Loucy (cell line): ENCODE measurements at regions not wholly inside any gene's neighbourhood (a gene's known extent, or its start where the extent isn't known, plus 50 kb on each side); places are given as distances from the start of the nearest gene placed in this dataset.

Experiments used
- H2AFZ ChIP-seq: fragments of 200-600 bp; sonication (generic); 2 replicates; pipeline ENCODE4 v1.6.0; 2016; ENCODE audit warnings: antibody characterized with exemption, mild to moderate bottlenecking, low read length, moderate library complexity
- H3F3A ChIP-seq: fragments of 200-600 bp; 2 replicates; pipeline ENCODE4 v1.6.0; 2016; ENCODE audit warnings: antibody characterized with exemption, low read depth, mild to moderate bottlenecking
- H3K27me3 ChIP-seq: fragments of 200-600 bp; sonication (generic); 2 replicates; pipeline ENCODE4 v1.6.1; 2014; ENCODE audit warnings: low read length, mild to moderate bottlenecking; ENCODE audit not compliant: insufficient read depth, poor library complexity, severe bottlenecking
- H3K36me3 ChIP-seq: fragments of 200-600 bp; sonication (generic); 2 replicates; pipeline ENCODE4 v1.6.1; 2016; ENCODE audit warnings: low read length; ENCODE audit not compliant: insufficient read depth
- H3K4me1 ChIP-seq: fragments of 200-600 bp; sonication (generic); 2 replicates; pipeline ENCODE4 v1.5.1; 2014; ENCODE audit warnings: low read length, mild to moderate bottlenecking; ENCODE audit not compliant: insufficient read depth, poor library complexity, severe bottlenecking
- H3K4me2 ChIP-seq: fragments of 200-600 bp; sonication (generic); 2 replicates; pipeline ENCODE4 v1.6.0; 2014; ENCODE audit warnings: antibody characterized with exemption, low read length, low read depth, mild to moderate bottlenecking; ENCODE audit not compliant: poor library complexity, severe bottlenecking
- H3K4me3 ChIP-seq: fragments of 200-600 bp; sonication (generic); 2 replicates; pipeline ENCODE4 v1.5.1; 2014; ENCODE audit warnings: low read length, mild to moderate bottlenecking, mixed read lengths; ENCODE audit not compliant: poor library complexity, severe bottlenecking
- H3K79me2 ChIP-seq: fragments of 200-600 bp; sonication (generic); 2 replicates; pipeline ENCODE4 v1.6.1; 2014; ENCODE audit warnings: low read length; ENCODE audit not compliant: insufficient read depth
- H3K9ac ChIP-seq: fragments of 200-600 bp; sonication (generic); 2 replicates; pipeline ENCODE4 v1.6.0; 2014; ENCODE audit warnings: mild to moderate bottlenecking, low read depth, low read length, moderate library complexity; ENCODE audit not compliant: poor library complexity, severe bottlenecking
- H3K9me2 ChIP-seq: fragments of 200-600 bp; sonication (generic); replicated peaks from 2 replicates; pipeline ENCODE4 v1.6.1; 2016; ENCODE audit warnings: low read depth, low read length, mixed read lengths
- H3K9me3 ChIP-seq: fragments of 200-600 bp; sonication (generic); 2 replicates; pipeline ENCODE4 v1.6.1; 2014; ENCODE audit warnings: mild to moderate bottlenecking, antibody characterized with exemption, low read length, low read depth; ENCODE audit not compliant: insufficient read depth
- H4K20me1 ChIP-seq: fragments of 200-600 bp; sonication (generic); 2 replicates; pipeline ENCODE4 v1.6.0; 2014; ENCODE audit warnings: antibody characterized with exemption, low read length, mild to moderate bottlenecking; ENCODE audit not compliant: insufficient read depth, poor library complexity, severe bottlenecking
- CTCF ChIP-seq: fragments of 200-600 bp; sonication (generic); conservative IDR thresholded peaks from 2 replicates; pipeline ENCODE4 v1.5.1; 2014; ENCODE audit warnings: mild to moderate bottlenecking, antibody characterized with exemption, low read length
- EZH2phosphoT487 ChIP-seq: fragments of 200-600 bp; IDR thresholded peaks from 2 replicates; pipeline ENCODE4 v1.6.1; 2018; ENCODE audit warnings: antibody characterized with exemption, mild to moderate bottlenecking, moderate library complexity, borderline replicate concordance

GRCh38 chr4:63379750-63380522 lies 1029.3 kb downstream of the TECRL start:
- Histone ChIP-seq H3K27me3 (no peaks in the 10 kb centered on the region), H3K9me3 (no peaks in the 10 kb centered on the region), H3K4me3 (no peak overlapping the region), H3F3A (no peaks in the 10 kb centered on the region), H3K36me3 (no peaks in the 10 kb centered on the region), H3K4me2 (no peak overlapping the region), H4K20me1 (no peaks in the 10 kb centered on the region), H3K9me2 (no peaks in the 10 kb centered on the region), H3K4me1 (no peaks in the 10 kb centered on the region), H3K79me2 (no peaks in the 10 kb centered on the region), H3K9ac (no peak overlapping the region), H2AFZ (no peak overlapping the region)
- TF ChIP-seq CTCF (no peak), EZH2phosphoT487 (no peak)

GRCh38 chr4:63371001-63371400 lies 1038.2 kb downstream of the TECRL start:
- Histone ChIP-seq H3K27me3 (no peaks in the 10 kb centered on the region), H3K9me3 (no peaks in the 10 kb centered on the region), H4K20me1 (no peaks in the 10 kb centered on the region), H3K4me2 (no peak overlapping the region), H3K9me2 (no peaks in the 10 kb centered on the region), H3K4me1 (no peaks in the 10 kb centered on the region), H3F3A (no peaks in the 10 kb centered on the region), H3K9ac (no peak overlapping the region), H3K36me3 (no peaks in the 10 kb centered on the region), H3K4me3 (no peak overlapping the region), H2AFZ (no peak overlapping the region), H3K79me2 (no peaks in the 10 kb centered on the region)
- no peak for TF ChIP-seq EZH2phosphoT487
- TF ChIP-seq CTCF: no peak

- Histone ChIP-seq H3K9me3 (no peaks in the 10 kb centered on the region), H3K27me3 (no peaks in the 10 kb centered on the region), H3K36me3 (no peaks in the 10 kb centered on the region), H3K9me2 (no peaks in the 10 kb centered on the region), H3K4me2 (no peak overlapping the region), H3K4me1 (no peaks in the 10 kb centered on the region), H2AFZ (no peak overlapping the region), H3K9ac (no peak overlapping the region), H3F3A (no peaks in the 10 kb centered on the region), H3K4me3 (no peak overlapping the region), H4K20me1 (peaks cover 2% of the 10 kb centered on the region), H3K79me2 (no peaks in the 10 kb centered on the region)
- no peak for TF ChIP-seq EZH2phosphoT487
- TF ChIP-seq CTCF: no peak
Measured at GRCh38 chr4:63361628-63362027, 1047.6 kb downstream of the TECRL start.
